DOHH2 (cell line): ENCODE measurements at regions not wholly inside any gene's neighbourhood (a gene's known extent, or its start where the extent isn't known, plus 50 kb on each side); places are given as distances from the start of the nearest gene placed in this dataset.

Experiments used
- H3F3A ChIP-seq: fragments of 200-600 bp; sonication (generic), shearing (Covaris generic); 2 replicates; pipeline ENCODE4 v1.6.0; 2016; ENCODE audit warnings: antibody characterized with exemption, mild to moderate bottlenecking; ENCODE audit not compliant: control insufficient read depth, insufficient read depth
- H3K27ac ChIP-seq: fragments of 200-600 bp; sonication (generic); 2 replicates; pipeline ENCODE4 v1.5.1; 2014; ENCODE audit warnings: low read depth, mild to moderate bottlenecking, low read length, moderate library complexity
- H3K27me3 ChIP-seq: fragments of 200-600 bp; sonication (generic); 2 replicates; pipeline ENCODE4 v1.6.1; 2014; ENCODE audit warnings: mild to moderate bottlenecking, low read length, mixed read lengths; ENCODE audit not compliant: control insufficient read depth
- H3K36me3 ChIP-seq: fragments of 200-600 bp; sonication (generic); 2 replicates; pipeline ENCODE4 v1.6.1; 2014; ENCODE audit warnings: mild to moderate bottlenecking, low read length, moderate library complexity, mixed read lengths; ENCODE audit not compliant: control insufficient read depth
- H3K4me1 ChIP-seq: fragments of 200-600 bp; sonication (generic); 2 replicates; pipeline ENCODE4 v1.6.1; 2014; ENCODE audit warnings: mild to moderate bottlenecking, low read length, mixed read lengths; ENCODE audit not compliant: control insufficient read depth
- H3K4me2 ChIP-seq: fragments of 200-600 bp; sonication (generic); 2 replicates; pipeline ENCODE4 v1.6.0; 2014; ENCODE audit warnings: mild to moderate bottlenecking, low read length, moderate library complexity
- H3K4me3 ChIP-seq: fragments of 200-600 bp; sonication (generic); 2 replicates; pipeline ENCODE4 v1.5.1; 2014; ENCODE audit warnings: mild to moderate bottlenecking, low read length, mixed read lengths
- H3K79me2 ChIP-seq: fragments of 200-600 bp; sonication (generic); 2 replicates; pipeline ENCODE4 v1.6.1; 2014; ENCODE audit warnings: mild to moderate bottlenecking, low read length, mixed read lengths; ENCODE audit not compliant: control insufficient read depth
- H3K9me2 ChIP-seq: fragments of 200-600 bp; sonication (generic); replicated peaks from 2 replicates; pipeline ENCODE4 v1.6.1; 2014; ENCODE audit warnings: mild to moderate bottlenecking, low read length, mixed read lengths; ENCODE audit not compliant: control insufficient read depth
- H3K9me3 ChIP-seq: fragments of 200-600 bp; sonication (generic); 2 replicates; pipeline ENCODE4 v1.6.1; 2014; ENCODE audit warnings: antibody characterized with exemption, low read length, mixed read lengths; ENCODE audit not compliant: control insufficient read depth, insufficient read depth
- H4K20me1 ChIP-seq: fragments of 200-600 bp; sonication (generic); 2 replicates; pipeline ENCODE4 v1.6.0; 2014; ENCODE audit warnings: low read depth, mild to moderate bottlenecking, antibody characterized with exemption, low read length, moderate library complexity; ENCODE audit not compliant: control insufficient read depth, insufficient read depth
- CTCF ChIP-seq: fragments of 200-600 bp; sonication (generic); IDR thresholded peaks from one replicate; pipeline ENCODE4 v1.5.1; 2014; ENCODE audit warnings: antibody characterized with exemption, mild to moderate bottlenecking, low read depth, low read length; ENCODE audit not compliant: poor library complexity, severe bottlenecking
- EZH2phosphoT487 ChIP-seq: fragments of 200-600 bp; sonication (generic); IDR thresholded peaks from 2 replicates; pipeline ENCODE4 v1.6.1; 2017; ENCODE audit warnings: borderline replicate concordance, mild to moderate bottlenecking, antibody characterized with exemption, low read length, moderate library complexity, mixed read lengths

- no peaks in the 10 kb centered on the region for H3K79me2 ChIP-seq
- no peaks in the 10 kb centered on the region for H3K9me3 ChIP-seq
- H3K27ac ChIP-seq, result no peak overlapping the region
- H3K27me3 ChIP-seq, result no peaks in the 10 kb centered on the region
- TF ChIP-seq CTCF (no peak), EZH2phosphoT487 (no peak)
- H4K20me1 ChIP-seq, result no peaks in the 10 kb centered on the region
- H3K4me3 ChIP-seq, result no peak overlapping the region
- no peaks in the 10 kb centered on the region for H3F3A ChIP-seq
- H3K4me2 ChIP-seq, result no peak overlapping the region
- no peaks in the 10 kb centered on the region for H3K9me2 ChIP-seq
- H3K36me3 ChIP-seq, result no peaks in the 10 kb centered on the region
- H3K4me1 ChIP-seq, result no peaks in the 10 kb centered on the region
Observed at GRCh38 chr15:87602371-87602770, 654.2 kb downstream of the NTRK3 start.

GRCh38 chr15:87599616-87600015 is 656.9 kb downstream of the NTRK3 start:
- no peaks in the 10 kb centered on the region for H3F3A ChIP-seq

GRCh38 chr15:87597346-87598052 is 659.0 kb downstream of the NTRK3 start:
- Histone ChIP-seq H3K36me3 (no peaks in the 10 kb centered on the region), H3F3A (no peaks in the 10 kb centered on the region), H3K9me2 (no peaks in the 10 kb centered on the region), H3K79me2 (no peaks in the 10 kb centered on the region), H3K4me2 (no peak overlapping the region), H3K9me3 (no peaks in the 10 kb centered on the region), H4K20me1 (no peaks in the 10 kb centered on the region), H3K27me3 (no peaks in the 10 kb centered on the region), H3K4me3 (no peak overlapping the region), H3K4me1 (no peaks in the 10 kb centered on the region), H3K27ac (no peak overlapping the region)
- no peak for TF ChIP-seq CTCF
- TF ChIP-seq EZH2phosphoT487, result no peak

More at GRCh38 chr15:87599616-87600015, 656.9 kb downstream of the NTRK3 start:
- H3K4me1 ChIP-seq, result no peaks in the 10 kb centered on the region
- H3K36me3 ChIP-seq, result no peaks in the 10 kb centered on the region
- H3K4me3 ChIP-seq, result no peak overlapping the region
- H3K27ac ChIP-seq, result no peak overlapping the region
- no peaks in the 10 kb centered on the region for H3K27me3 ChIP-seq
- H4K20me1 ChIP-seq, result no peaks in the 10 kb centered on the region
- no peaks in the 10 kb centered on the region for H3K9me2 ChIP-seq
- no peaks in the 10 kb centered on the region for H3K79me2 ChIP-seq
- no peak for TF ChIP-seq CTCF
- no peak for TF ChIP-seq EZH2phosphoT487
- H3K9me3 ChIP-seq, result no peaks in the 10 kb centered on the region
- H3K4me2 ChIP-seq, result no peak overlapping the region
